ENCODE measurements at regions not wholly inside any gene's neighbourhood (a gene's known extent, or its start where the extent isn't known, plus 50 kb on each side); places are given as distances from the start of the nearest gene placed in this dataset.
A peak's percentile ranks its signal among the peaks of the same experiment; 100 is the strongest.

DNA sequence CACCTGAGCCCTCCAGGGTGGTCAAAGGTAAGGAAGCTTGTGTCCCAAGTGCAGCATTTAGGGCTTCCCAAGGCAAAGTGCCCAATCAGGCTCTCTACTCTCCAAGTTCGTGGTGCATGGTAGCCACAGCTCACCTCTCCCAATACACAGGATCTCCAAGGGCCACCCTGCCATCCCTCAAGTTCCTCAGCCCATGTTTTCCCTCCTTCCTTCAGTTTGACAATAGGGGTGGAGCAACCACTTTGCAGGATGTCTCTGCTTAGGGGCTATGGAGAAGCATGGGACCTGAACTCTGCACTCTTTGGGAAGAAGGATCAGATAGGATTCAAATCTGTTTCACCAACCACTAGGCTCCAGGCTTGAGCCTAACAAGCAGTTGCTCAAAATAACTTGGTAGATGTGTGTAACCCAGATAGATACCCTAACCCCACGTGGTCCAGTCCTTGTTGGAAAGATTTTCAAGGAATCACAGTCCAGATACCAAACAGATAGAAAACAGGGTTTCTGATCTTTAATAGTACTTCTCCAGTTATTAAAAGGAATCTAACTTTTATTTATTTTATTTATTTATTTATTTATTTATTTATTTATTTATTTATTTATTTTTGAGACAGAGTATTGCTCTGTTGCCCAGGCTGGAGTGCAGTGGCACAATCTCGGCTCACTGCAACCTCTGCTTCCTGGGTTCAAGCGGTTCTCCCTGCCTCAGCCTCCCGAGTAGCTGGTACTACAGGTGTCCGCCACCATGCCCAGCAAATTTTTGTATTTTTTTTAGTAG, 248.1 kb downstream of the CTTN start:
- no peak for DNase-seq (ENCODE audit: low read depth in 1 of 2, low spot score in 1 of 2)

DNA sequence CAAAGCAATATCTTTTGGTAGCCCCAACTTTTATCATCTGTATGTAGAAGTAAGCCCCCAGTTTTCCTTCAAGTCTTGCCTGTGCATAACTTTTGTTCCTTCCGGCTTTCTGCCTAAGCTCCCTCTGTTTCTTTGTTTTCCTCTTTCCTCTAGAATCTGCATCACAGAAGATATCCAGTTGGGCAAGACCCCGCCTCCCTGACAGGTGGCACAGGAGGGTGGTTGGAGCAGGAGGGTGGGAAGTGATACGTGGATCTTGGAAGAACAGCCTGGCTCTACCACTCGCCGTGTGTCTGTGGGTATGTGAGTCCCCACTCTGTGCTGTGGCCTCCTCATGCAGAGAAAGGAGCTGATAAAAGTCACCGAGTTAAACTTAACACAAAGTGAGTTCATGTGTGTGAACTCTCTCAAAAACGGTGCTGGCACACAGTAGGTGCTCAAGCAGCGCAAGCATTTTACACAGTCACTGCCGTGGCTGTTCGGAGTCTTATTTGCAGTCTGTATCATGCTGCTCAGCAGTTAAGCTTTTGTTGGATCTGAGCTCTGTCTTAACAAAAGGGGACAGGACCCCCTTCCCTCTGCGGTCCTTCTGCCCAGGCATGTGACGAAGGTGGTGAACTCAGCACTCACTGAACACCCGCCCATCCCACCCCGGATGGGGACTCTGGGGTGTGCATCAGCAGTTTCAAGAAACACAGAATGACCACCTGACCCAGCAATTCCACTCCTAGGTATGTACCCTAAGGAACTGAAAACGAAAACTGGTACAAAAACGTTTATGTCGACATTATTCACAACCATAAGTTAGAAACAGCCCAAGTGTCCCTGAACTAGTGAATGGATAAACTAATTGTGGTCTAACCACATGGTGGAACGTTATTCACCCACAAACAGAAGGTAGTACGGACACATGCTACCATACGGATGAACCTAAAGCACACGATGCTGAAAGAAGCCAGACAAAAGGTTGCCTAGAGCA, 249.1 kb downstream of the CTTN start:
- no peak for DNase-seq (ENCODE audit: low read depth in 1 of 2, low spot score in 1 of 2)

DNA sequence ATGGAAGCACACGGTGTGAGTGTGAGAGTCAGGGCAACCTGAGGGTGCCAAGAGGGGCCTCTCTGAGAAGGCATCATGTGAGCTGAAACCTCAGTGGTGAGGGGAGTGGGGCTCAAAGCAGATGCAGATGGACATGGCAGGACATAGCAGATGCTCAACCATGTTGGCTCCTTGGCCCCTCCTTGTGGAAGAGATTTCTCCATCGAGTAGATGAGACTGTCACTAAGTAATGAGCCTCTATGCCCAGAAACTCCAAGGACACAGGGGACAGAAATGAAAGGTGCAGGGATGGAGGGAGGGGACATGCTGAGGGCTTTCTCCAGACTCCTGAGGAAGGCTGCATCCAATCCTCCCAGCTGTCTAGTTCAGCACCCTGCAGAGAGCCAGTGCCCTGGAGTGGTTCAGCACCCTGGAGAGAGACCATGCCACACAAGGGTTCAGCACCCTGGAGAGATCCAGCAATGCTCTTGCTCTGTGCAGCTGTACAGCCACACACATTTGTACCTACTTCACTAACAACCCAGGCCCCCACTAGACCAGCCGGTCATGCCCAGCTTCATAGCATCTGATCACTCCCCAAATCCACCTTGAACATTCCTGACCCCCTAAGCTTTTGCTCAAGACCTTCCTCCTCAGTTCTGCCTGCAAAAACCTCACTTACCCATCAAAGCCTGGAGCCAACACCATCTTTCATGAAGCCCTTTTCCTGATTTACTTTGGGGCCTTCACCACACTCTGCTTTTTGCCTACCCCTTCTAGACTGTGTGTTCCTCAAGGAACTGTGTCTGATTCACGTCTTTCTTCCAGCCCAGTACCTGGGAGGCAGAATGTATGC, 252.0 kb downstream of the CTTN start:
- DNase-seq (ENCODE audit: low read depth in 1 of 2, low spot score in 1 of 2): peak in 1 of 2 donors; percentile 6

DNA sequence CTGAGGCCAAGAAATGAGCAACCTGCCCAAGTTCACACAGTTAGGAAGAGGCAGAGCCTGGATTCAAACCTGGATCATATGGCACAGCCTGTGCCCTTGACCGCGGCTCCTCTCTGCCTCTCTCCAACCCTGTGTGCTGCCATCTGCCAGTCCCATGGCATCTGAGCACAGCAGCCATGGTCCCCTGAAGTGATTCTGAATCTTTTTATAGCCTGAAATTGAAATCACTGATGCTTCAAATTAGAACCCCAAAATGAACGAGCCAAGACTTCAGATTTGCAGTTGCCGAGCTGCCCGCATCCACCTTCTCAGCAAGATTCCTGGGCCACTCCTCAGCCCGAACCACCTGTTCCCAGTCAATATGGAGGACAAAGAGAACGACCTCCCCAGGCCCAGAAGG, 252.7 kb downstream of the CTTN start:
- DNase-seq (ENCODE audit: low read depth in 1 of 2, low spot score in 1 of 2): no peak

DNA sequence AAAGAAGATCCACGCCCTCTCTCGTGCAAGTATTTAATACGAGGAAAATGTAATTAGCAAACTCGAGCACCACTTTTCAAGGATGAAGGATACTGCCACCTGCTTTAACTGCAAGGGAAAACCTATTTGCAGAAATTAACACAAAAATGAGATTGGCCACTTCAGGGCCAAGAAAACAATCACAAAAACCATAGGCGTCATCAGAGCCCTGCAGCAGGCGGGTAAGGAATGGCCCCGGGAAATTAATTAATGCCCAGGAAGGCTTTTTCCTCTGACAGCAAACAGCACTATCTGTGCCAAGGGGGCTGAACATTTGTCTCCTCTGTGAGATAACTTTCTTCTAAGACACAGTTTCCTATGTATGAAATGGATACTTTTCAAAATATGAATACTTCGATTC, 255.7 kb downstream of the CTTN start:
- DNase-seq (ENCODE audit: low read depth in 1 of 2, low spot score in 1 of 2): no peak

DNA sequence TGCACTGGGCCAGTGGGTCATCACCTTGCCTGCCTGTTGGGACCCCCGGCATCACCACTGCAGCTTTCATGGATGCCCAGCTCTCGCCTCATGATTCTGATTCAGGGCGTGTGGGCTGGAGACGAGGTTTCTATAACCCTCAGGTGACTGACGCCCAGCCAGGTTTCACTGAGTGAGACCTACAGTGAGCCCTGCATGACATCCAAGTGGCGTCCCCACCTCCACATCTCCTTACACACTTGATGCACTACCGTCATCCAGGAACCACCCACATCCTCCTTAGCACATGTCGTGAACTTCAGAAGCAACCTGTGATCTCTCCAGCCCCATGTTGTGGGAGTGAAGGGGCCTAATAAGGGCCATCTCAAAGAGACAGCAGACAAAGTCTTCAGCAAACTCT, 257.5 kb downstream of the CTTN start:
- no peak for DNase-seq (ENCODE audit: low read depth in 1 of 2, low spot score in 1 of 2)

DNA sequence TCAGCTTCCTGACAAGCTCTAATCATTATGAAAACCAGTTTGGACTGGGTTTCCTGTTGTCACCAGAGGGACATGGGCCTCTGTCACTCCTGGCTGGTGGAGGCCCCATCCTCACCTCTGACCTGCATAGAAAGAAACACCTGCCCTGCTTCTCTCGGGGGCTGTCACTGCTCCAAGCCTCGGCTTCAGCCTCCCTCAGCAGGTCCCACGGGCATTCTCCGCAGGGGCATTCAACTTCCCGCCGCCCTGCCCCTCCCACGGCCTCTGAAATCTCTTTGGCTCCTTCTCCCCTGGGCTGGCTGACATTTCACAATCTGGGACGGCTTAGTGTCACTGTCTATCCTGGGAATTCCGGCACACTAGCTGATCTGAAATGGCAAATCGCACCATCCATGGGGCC, 257.9 kb downstream of the CTTN start:
- DNase-seq (ENCODE audit: low read depth in 1 of 2, low spot score in 1 of 2): no peak

DNA sequence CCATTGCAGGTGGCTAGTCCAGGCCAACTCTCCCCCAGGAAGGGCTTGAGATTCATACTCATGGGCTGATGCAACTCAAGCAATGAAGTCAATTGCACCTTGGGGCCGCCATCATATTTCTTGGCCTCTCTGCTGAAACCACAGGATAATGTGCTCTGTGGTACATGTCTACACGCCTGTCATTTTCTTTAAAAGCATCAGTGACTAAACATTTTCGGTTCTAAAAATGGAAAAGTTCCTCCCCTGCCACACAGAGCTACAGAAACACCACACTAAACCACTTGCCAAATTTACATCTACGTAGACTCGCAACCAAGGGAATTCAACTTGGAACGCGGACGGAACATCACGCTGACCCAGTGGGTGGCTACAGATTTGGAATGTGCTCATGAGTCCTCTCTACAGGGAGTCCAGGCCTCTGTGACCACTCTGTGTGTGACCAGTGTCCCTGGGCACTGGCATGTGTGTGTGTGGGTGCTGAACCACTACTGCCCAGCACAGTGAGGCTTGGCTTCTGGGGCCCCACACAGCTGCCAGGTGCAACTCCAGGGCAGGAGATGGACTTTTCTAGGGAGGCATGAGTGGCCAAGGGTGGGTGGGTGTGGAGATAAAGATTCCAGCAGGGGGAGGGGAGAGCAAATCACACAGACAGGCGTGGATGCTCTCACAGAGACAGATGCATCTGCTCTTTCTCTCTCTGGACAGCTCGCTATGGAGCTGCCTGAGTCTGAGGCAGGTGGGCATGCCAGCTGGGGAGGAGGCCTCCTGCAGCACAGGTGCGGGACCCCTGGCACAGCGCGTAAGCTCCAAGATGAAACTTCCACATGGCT, 261.9 kb downstream of the CTTN start:
- no peak for DNase-seq (ENCODE audit: low read depth in 1 of 2, low spot score in 1 of 2)

DNA sequence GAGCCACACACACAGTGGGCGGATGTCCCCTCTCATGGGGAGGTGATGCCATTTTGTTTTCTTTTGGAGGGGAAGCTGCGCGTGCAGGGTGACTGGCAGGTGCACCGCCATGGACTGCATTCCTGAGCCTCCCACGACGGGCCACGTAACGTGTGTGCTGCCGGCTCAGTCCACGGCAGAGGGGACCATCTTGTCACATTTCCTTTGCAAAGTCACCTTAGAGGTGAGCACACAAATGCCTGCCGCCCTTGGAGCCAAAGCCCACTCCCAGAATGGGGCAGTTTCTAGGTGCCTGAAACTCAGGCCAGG, 262.5 kb downstream of the CTTN start:
- DNase-seq (ENCODE audit: low read depth in 1 of 2, low spot score in 1 of 2): no peak

DNA sequence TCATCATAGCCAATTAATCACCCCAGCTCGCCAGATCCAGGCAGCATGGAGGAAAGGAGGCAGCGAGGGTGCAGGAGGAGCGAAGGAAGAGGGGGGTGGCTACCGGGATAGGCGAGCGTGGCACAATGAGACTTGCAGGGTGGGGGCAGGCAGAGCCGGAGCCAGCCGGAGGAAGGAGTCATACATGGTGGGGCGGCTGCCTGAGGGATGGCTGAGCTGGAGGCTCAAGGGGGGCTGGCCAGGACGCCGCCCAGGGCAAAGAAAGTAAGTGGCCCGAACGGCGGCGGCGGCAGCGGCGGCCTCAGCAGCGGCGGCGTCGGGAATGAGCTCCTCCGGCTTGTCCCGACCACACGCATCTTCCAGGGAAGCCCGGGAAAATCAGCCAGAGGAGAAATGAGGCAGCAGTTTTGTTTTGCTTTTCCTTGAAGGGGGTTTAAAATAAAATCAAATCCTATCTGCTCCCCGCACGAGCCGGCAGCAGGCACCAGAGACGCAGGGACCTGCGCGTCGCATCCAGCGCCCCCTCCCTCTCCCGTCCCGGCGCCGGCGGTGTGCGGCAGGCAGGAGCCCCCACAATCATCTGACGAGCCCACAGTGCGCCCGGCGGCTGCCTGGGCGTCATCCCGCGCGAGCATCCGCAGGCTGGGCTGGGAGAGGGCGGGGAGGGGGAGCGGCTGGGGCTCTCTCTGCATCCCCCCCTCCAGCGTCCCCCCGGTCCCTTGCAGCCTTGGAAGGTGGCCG, 263.6 kb downstream of the CTTN start:
- DNase-seq (ENCODE audit: low read depth in 1 of 2, low spot score in 1 of 2): no peak

DNA sequence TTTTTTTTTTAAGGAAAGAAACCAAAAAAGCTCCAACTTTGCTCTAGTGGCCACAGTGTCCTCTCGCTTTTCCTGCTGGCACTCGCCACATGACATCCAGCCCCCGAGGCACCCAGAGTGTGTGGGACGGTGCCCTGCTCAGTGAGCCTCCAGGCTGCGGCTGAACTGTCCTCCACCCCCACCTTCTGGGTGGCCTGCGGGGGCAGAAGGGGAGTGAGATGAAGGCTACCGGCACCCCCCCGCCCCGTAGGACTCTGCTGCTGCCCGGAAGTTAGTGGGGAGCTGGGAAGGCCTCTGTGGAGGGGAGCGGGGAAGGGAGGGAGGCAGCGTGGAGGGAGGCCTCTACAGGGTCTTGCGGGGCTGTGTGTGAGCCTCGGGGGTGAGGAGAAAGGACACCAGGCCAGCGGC, 264.4 kb downstream of the CTTN start:
- no peak for DNase-seq (ENCODE audit: low read depth in 1 of 2, low spot score in 1 of 2)

DNA sequence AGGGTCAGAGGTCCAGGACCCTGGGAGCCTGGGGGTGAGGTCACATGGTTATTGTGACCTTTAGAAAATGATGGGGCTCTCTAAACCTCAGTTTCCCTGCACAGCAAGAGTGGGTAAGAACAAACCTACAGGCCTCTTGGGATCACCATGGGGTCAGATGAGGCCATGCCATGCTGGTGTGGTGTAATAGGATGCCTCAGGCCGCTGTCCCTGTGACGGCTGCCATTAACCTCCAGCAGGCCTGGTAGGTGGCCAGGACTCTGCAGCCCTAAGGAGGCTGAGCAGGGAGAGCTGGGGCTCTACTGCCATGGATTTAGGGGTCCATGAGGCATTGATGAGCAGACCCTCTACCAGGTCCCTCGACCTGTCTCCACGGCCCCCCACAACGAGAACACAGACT, 265.5 kb downstream of the CTTN start:
- DNase-seq (ENCODE audit: low read depth in 1 of 2, low spot score in 1 of 2): no peak

DNA sequence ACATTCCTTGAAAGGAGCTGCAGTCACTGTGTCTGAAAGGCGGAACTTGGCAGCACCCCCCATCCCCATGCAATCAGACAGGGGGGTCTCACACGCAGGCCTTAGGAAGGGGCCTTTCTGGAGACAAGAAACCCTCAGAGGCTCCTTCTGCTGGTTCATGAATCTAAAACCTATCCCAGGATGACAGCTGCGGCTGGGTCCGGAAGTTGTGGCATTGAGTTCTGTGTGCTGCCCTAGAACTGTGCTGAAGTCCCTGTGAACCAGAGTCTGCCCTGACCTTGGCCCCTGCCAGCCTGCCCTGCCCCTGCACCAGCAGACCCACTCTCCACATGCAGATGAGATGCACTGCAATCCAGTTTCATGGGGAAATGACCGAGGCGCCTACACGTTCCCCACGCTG, 268.0 kb downstream of the CTTN start:
- no peak for DNase-seq (ENCODE audit: low read depth in 1 of 2, low spot score in 1 of 2)

DNA sequence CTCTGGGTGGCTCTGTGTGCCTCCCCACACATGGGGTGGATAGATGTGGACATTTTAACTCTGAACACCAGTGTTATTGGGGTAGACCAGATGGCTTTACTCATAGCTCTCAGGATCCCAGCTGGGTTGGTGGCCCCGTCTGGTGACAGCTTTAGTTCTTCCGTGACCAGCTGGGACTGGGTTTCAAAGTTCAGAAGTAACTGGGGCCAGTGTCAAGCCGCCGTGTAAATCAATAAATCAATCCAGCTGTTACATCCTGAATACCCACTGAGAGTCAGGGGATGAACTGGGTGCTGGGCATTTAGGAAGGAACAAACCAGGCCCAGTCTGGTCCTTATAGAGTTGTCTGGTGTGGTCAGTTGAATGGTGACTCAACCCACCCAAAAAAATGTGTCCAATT, 269.4 kb downstream of the CTTN start:
- DNase-seq (ENCODE audit: low read depth in 1 of 2, low spot score in 1 of 2): no peak

DNA sequence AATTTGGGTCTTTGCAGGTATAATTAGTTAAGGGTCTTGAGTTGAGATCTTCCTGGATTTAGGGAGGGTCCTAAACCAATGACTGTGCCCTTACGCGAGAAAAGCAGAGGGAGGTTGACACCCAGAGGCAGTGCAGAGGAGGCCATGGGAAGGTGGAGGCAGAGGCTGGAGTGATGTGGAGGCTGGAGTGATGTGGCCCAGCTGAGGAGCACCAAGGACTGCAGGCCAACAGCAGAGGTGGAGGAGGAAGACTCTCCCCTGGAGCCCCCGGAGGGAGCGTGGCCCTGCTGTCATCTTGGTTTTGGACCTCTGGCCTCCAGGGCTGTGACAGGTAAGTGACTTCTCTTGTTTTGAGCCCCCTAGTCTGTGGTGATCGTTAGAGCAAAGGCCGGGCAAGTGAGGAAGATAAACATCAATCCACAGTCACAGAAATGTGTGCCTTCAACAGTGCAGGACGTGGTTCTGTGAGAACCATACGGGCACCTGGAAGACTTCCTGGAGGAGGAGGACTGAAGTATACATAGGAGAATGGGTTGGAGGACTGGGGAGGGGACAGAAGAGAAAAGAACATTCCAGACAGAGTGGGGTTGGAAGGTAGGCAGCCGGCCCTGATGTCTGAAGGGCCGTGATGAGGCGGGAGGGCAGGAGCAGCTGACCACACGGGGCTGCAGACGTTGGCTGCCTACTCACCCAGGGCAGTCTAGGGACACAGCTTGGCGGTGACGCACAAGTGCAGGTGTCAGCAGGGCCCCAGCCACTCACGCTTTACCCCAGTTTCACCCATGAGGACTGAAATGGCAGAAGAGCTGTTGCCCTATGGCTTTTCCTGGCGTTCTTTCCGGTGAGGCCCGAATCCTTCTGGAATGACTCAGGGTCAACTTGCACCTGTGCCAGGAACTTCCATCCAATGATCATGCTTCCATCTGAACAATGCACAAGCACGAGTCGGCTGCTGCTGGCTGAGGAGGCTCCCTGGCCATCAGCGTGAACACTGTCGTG, 270.2 kb downstream of the CTTN start:
- DNase-seq (ENCODE audit: low read depth in 1 of 2, low spot score in 1 of 2): no peak

DNA sequence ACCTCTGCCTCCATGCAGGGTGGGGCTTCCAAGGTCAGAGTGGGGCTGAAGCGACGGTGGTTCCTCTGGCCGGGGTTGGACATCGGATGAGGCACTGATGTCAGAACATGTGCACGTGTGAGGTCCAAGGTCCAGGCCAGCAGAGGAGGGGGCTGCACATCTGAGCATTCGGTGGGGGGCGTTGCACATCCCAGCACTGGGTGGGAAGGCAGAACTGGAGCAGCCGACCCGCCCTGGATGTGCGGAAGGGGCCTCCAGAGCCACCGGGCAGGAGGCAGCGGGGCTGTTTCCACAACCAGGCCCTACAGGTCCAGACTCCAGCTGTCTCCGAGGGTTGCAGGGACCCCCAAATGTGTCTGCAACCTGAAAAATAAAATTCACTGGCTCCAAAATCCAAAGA, 271.0 kb downstream of the CTTN start:
- DNase-seq (ENCODE audit: low read depth in 1 of 2, low spot score in 1 of 2): no peak

DNA sequence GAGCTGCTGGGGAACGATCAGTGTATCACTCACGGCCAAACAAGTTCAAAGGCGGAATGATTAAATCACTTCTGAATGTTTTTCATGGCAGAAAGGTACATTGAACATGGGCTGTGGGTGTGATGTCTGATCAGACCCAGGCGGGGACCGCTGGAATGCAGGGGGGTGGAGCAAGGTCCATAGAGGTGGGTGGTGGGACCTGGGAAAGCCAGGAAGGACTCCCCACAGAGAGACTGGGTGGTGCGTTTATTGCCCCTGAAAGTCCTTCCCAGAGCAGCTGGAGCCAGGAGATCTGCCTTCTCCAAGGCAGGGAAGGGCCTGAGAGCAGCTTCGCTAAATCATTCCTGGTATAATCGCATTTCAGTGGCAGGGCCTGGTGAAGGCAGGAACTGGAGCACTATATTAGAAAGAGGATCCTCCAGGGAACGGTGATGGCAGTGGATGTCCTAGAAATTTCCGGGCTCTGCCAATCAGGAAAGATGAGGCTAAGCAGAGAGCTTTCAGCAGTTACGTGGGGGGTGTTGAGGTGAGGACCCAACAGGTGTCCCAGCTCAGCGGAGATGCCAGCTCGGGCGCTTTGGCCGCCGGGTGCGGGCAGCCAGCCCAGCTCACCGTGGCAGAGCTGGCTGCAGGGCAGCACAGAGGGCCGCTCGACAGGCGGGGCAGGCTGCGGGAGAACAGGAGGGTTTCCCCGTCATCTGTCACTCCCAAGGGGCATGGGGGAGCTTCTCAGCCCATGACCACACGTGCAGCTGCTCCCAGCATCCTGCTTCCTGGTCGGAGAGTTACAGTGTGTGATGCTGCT, 271.7 kb downstream of the CTTN start:
- no peak for DNase-seq (ENCODE audit: low read depth in 1 of 2, low spot score in 1 of 2)

DNA sequence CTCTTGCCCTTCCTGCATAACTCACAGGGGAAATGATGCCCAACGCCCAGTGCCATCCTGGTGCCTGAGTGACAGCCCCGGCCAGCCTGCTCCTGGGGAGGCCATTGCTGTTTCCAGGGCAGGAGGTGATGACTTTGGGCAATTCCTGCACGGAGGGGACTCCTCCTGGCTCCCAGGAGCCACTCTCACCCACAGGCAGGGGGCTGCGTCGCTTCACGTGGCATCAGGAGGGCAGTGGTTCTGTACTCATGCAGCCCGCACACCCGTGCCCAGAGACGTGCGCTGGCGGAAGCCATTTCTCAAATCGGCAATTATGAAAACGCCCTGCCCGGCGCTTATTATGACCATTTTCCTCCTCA, 272.3 kb downstream of the CTTN start:
- DNase-seq (ENCODE audit: low read depth in 1 of 2, low spot score in 1 of 2): no peak

All from activated CD4-positive, alpha-beta T cell treated with anti-CD3 and anti-CD28 coated beads, Interleukin-2, amount 50 U/mL, for 24 hours (primary cell).